Liver (tissue), 3 donors: ENCODE measurements at regions not wholly inside any gene's neighbourhood (a gene's known extent, or its start where the extent isn't known, plus 50 kb on each side); places are given as distances from the start of the nearest gene placed in this dataset.

ENCODE experiments used
- GABPA ChIP-seq, 2 donors: IDR thresholded peaks in 1 of 2; conservative IDR thresholded peaks in 1 of 2; 2 replicates each; pipeline ENCODE4 v1.6.1; 2016; ENCODE audit warnings: antibody characterized with exemption in 2 of 2, mild to moderate bottlenecking in 1 of 2, moderate library complexity in 1 of 2
- HNF4A ChIP-seq, 2 donors: conservative IDR thresholded peaks; 2 replicates each; pipeline ENCODE4 v1.6.1; 2016; ENCODE audit warnings: antibody characterized with exemption in 2 of 2, mild to moderate bottlenecking in 2 of 2
- NR2F2 ChIP-seq: IDR thresholded peaks from 2 replicates; pipeline ENCODE4 v1.6.1; 2016; ENCODE audit warnings: antibody characterized with exemption
- SP1 ChIP-seq: IDR thresholded peaks from 2 replicates; pipeline ENCODE4 v1.6.1; 2018; ENCODE audit warnings: antibody characterized with exemption, mild to moderate bottlenecking
- TAF1 ChIP-seq: conservative IDR thresholded peaks from 2 replicates; pipeline ENCODE4 v1.6.1; 2016; ENCODE audit warnings: antibody characterized with exemption, mild to moderate bottlenecking
- ZBTB33 ChIP-seq: IDR thresholded peaks from 2 replicates; pipeline ENCODE4 v1.6.1; 2016; ENCODE audit warnings: antibody characterized with exemption
- TF ChIP-seq, protein P1 (sequence below): fragments of 150-350 bp; IDR thresholded peaks from 2 replicates; pipeline ENCODE4 v1.5.1; 2017; ENCODE audit warnings: improper control_type of control experiment, low read depth, low read length; ENCODE audit not compliant: missing input control
- donor health status: healthy.
- donor health status: healthy.

GRCh38 chr6:14767226-14767625 is 478.6 kb upstream of the JARID2 start:
- TF ChIP-seq ZBTB33 (no peak), NR2F2 (no peak), HNF4A (conservative IDR thresholded peaks at IDR 0.05) (no peak), GABPA (IDR thresholded peaks at IDR 0.05 in 1 of 2, conservative IDR thresholded peaks at IDR 0.05 in 1 of 2) (no peak), TAF1 (no peak), SP1 (no peak)
- TF ChIP-seq, protein P1, sequence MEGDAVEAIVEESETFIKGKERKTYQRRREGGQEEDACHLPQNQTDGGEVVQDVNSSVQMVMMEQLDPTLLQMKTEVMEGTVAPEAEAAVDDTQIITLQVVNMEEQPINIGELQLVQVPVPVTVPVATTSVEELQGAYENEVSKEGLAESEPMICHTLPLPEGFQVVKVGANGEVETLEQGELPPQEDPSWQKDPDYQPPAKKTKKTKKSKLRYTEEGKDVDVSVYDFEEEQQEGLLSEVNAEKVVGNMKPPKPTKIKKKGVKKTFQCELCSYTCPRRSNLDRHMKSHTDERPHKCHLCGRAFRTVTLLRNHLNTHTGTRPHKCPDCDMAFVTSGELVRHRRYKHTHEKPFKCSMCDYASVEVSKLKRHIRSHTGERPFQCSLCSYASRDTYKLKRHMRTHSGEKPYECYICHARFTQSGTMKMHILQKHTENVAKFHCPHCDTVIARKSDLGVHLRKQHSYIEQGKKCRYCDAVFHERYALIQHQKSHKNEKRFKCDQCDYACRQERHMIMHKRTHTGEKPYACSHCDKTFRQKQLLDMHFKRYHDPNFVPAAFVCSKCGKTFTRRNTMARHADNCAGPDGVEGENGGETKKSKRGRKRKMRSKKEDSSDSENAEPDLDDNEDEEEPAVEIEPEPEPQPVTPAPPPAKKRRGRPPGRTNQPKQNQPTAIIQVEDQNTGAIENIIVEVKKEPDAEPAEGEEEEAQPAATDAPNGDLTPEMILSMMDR, result no peak
